ENCODE measurements at regions not wholly inside any gene's neighbourhood (a gene's known extent, or its start where the extent isn't known, plus 50 kb on each side); places are given as distances from the start of the nearest gene placed in this dataset.

DNA sequence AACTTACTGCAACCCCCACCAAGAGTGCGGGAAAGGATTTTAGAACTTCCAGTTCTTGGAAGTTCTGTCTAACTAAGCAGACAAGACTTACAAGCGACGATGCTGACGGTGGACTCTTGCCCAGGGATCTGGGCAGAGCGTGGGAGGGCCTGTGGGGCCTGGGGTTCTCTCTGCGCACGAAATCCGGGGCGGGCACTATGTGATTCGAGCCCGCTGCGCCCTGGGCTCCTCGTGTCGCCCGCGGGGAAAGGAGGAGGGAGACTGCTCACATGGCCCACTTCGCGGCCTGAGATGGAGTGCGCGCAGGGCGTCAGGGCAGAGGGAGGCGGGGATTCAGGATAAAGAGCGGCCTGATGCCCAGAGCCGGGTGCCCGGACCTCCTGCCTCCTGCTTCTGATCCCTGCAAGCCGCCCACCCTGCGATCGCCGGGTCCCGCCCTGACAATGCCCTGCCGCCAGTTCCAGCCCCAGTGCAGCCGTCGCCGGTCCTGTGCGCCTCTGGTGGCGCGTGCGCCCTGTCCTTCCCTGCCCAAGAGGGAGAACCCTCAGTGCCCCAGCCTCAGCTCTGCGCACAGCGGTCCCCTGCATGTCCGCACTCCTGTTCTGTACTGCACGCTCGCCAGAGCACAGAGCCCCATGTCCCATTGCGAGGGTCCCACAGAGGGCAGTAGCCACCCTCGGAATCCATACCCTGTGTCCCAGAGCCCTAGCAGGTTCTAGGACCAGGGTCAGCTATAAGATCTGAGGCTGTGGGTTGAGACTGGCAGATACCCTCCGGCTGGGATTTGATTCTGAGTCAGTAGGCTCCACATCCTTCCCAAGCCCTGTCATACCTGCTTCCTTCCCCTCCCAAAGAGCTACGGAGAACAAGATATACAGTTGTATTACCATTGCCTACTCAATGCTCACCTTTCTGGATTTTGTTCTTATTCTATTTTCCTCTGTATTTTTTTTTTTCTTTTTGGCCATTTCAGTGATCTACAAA lies 99.4 kb upstream of the TMEM106B start:
- TF ChIP-seq CTCF (IDR thresholded peaks at IDR 0.05; ENCODE audit: control extremely low read depth, extremely low read depth, low read depth, missing control alignments): no peak
- ChIA-PET POLR2A (no interaction called here), CTCF (no interaction called here)
- DNase-seq (ENCODE audit: extremely low spot score): no peak

DNA sequence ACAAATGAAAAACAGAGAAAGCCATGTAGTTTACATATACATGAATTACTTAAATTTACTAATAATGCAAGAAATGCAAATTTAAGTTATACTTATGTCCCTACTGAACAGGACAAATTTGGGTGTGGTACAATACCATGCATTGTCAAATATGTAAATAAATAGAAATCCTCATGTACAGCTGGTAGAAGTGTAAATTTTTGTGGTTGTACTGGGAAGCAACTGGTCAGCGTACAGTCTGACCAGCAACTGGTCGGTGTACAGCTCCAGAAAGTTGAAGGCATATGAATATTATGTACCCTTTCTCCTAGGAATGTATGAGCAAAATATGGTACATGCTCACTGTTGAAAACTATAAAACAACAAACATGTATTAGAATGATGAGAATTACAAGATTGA lies 93.9 kb upstream of the TMEM106B start:
- no peak for TF ChIP-seq CTCF (IDR thresholded peaks at IDR 0.05; ENCODE audit: control extremely low read depth, extremely low read depth, low read depth, missing control alignments)
- CTCF ChIA-PET: interaction anchor here (0.8 to 1.4 kb wide), 2 partner anchors 9 to 20 kb away, joined by 3 read pairs; no protein-coding TSS in a partner anchor
- no peak for DNase-seq (ENCODE audit: extremely low spot score)
- POLR2A ChIA-PET: no interaction called here

DNA sequence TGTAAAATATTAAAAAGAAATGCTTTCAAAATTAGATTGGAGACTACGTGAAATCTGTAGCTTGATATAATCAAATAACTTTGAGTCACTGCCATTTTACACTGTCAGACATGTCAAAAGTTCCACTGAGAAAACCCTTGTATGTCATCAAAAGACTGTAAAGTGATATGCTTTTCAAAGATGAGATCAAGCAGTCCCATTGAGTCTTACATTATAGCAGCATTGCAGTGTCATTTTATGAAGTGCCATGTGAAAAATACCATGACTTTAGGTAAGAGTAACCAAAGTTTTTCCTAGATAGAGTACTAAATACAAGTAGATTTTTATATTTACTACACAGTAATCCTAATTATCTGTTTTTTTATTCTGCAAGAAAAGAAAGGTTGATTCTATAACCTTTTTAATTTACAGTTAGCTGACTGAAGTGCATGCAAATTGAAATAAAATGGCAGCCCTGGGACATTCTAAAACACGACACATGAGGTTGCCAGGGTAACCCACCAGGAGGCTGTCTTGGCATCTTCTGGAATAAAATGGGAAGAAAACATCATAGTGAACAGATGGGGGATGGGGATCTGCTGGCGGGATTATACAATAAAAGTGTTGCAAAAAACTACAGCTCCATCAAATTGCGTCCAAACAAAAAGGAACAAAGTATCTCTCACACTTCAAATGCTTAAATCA lies 91.3 kb upstream of the TMEM106B start:
- ChIA-PET CTCF (interaction anchor here (1.0 to 3.0 kb wide), 3 partner anchors 11 to 172 kb away, joined by 3 to 9 read pairs (median 3); no protein-coding TSS in a partner anchor), POLR2A (no interaction called here)
- no peak for TF ChIP-seq CTCF (IDR thresholded peaks at IDR 0.05; ENCODE audit: control extremely low read depth, extremely low read depth, low read depth, missing control alignments)
- DNase-seq (ENCODE audit: extremely low spot score): no peak

- ChIA-PET POLR2A (no interaction called here), CTCF (interaction anchor here (1.6 to 3.0 kb wide), 2 partner anchors 12 to 14 kb away, joined by 3 to 9 read pairs; no protein-coding TSS in a partner anchor)
- no peak for TF ChIP-seq CTCF (IDR thresholded peaks at IDR 0.05; ENCODE audit: control extremely low read depth, extremely low read depth, low read depth, missing control alignments)
- no peak for DNase-seq (ENCODE audit: extremely low spot score)
Measured at GRCh38 chr7:12120632-12121031, 90.5 kb upstream of the TMEM106B start.

DNA sequence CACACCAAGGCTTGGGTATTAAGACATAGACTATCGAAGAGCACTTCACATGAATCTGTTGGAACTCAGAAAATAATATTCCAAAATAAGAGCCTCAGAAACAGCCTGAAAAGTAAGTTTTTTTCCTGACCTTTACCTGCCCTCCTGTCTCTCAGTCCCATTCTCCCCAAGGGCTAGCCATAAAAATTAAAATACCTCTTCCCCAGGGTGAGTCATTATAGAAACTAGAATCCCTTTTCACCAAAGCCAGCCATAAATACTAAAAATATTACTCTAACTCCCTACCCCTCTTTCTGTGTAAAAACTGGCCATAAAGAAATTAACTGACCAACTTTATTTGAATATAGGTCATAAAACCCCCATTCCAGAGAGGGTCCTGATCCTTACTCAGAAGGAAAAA lies 87.9 kb upstream of the TMEM106B start:
- ChIA-PET POLR2A (no interaction called here), CTCF (no interaction called here)
- TF ChIP-seq CTCF (IDR thresholded peaks at IDR 0.05; ENCODE audit: control extremely low read depth, extremely low read depth, low read depth, missing control alignments): no peak

GRCh38 chr7:12124028-12124427 lies 87.1 kb upstream of the TMEM106B start:
- TF ChIP-seq CTCF (IDR thresholded peaks at IDR 0.05; ENCODE audit: control extremely low read depth, extremely low read depth, low read depth, missing control alignments): no peak
- POLR2A ChIA-PET: no interaction called here
- no peak for DNase-seq (ENCODE audit: extremely low spot score)
- CTCF ChIA-PET: no interaction called here

More for the DNA sequence above, 87.9 kb upstream of the TMEM106B start:
- DNase-seq (ENCODE audit: extremely low spot score): no peak
